ENCODE measurements at regions not wholly inside any gene's neighbourhood (a gene's known extent, or its start where the extent isn't known, plus 50 kb on each side); places are given as distances from the start of the nearest gene placed in this dataset.
"Not testable (repeated sequence)": the region's sequence is repeated elsewhere in the genome, so short reads cannot be mapped to it uniquely, and the experiment has no call there.

DNA sequence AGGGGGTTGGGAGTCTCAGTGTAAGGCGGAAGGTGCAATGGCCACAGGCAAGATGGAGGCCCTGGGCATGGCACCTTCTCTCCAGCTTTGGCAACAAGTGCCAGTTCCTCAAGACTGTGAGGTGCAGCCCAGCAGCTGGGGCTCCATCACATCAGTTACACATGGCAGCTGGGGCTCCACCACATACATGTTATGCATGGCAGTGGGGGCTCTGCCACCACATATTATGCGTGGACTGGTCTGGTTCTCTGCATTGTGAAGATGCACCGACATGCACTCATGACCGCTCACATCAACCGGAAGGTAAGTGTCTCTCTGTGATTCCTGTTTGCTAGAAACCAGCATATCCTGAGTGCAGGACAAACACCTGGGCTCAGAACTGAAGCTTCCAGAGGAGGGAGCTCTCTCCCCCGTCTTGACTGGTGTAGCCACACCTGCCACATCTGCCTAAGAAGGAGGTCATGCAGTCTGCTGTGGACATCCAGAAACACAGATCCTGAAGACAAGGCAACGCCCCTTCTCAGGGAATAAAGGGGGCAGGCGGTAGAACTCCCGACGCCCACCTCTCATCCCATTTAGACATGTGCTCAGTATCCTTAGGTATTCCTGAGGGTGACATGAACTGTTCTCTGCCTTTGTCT, 104.1 kb upstream of the TMPRSS2 start:
- DNase-seq (ENCODE audit: low read depth) = no peak

DNA sequence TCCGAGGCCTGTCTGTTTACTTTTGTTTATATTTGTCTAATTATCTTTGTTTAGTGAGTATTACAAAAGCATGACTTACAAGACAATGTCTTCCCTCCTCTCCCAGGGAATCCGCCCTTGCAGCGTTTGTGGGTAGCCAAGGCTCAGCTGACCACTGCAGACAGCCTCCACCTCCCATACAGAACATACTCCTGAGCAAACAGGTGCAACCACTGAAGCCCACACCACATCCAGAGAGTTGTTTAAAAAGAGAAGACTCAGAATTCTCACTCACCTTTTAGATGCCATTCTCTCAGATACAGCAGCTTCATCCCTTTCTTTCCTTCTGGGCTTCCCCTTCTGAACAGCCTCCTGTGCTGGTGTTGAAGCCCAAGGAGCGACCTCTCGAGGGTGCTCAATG, 103.5 kb upstream of the TMPRSS2 start:
- DNase-seq (ENCODE audit: low read depth) = no peak

DNA sequence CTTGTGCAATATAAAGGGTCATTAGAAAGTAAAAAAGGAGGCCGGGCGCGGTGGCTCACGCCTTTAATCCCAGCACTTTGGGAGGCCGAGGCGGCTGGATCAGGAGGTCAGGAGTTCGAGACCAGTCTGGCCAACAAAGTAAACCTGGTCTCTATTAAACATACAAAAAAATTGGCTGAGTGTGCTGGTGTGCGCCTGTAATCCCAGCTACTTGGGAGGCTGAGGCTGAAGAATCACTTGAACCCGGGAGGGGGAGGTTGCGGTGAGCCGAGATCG, 102.8 kb upstream of the TMPRSS2 start:
- not testable (repeated sequence) for DNase-seq (ENCODE audit: low read depth)

DNA sequence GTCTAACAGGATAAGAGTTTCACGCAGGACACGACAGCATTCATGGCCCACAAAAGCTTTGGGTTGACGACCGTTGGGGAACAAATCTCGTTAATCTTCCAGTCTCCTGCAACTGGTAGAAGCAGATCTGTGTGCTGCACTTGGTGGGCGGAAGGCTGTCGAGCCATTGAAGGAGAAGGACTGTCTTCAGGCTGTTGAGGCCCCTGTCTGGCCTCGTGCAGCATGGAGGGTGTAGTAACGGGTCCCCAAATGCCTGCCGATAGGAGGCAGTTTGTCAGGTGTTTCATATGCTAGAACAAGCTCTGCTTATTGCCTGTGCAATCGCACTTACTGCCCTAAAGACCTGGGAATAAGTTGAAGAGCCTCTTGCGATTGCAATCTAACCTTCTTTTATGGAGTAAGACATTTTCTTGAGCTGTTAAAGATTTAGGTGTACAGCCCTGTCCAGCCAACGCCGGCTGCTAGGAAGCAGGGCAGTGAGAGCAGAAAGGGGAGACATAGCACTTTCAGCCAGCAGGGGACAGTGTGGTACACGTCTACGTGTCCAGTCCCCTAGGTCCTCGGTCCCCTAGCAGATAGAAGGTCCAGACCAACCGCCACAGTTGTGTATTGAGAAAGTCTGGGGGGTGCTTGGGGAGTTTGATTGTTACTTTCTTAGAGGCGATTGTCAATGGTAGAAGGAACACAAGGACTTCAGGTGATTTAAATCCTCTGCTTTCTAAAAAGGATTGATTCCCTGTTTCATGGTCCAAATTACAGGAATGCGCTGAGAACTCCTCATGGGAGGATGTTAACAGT, 102.3 kb upstream of the TMPRSS2 start:
- no peak for DNase-seq (ENCODE audit: low read depth)

DNA sequence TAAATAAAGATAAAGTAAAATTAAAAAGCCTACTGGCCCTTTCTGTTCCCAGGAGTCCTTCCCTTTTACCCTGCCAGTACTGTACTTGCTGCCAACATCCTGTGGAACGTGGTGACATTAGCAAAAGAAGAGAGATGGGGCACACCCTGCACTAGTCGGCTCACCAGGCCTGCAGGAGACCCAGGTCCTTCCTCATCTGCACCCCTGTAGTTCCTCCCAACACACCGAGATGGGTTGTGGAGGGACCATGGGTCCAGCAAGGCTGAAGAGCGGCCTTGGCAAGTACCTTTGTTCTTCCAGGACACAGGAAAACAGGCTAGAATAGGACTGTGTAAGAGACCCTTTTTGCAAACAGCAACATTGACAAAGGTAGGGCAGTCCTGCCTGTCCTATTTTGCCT, 98.7 kb upstream of the TMPRSS2 start:
- DNase-seq (ENCODE audit: low read depth) = no peak

DNA sequence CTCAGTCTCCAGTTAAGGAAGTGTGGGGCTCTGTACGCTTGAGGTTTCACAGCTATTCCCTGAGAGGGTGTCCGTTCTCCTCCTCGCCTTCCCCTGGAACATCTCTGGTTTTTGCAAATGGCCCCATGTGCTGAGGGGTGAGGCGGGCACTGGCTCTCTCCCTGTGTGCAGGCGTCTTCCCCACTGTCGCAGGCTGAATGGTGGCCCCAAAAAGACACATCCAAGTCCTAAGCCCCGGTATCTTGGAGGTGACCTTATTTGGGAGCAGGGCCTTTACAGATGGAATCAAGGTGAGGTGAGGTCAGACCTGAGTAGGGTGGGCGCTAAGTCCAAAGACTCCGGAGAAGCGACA, 98.0 kb upstream of the TMPRSS2 start:
- no peak for DNase-seq (ENCODE audit: low read depth)

DNA sequence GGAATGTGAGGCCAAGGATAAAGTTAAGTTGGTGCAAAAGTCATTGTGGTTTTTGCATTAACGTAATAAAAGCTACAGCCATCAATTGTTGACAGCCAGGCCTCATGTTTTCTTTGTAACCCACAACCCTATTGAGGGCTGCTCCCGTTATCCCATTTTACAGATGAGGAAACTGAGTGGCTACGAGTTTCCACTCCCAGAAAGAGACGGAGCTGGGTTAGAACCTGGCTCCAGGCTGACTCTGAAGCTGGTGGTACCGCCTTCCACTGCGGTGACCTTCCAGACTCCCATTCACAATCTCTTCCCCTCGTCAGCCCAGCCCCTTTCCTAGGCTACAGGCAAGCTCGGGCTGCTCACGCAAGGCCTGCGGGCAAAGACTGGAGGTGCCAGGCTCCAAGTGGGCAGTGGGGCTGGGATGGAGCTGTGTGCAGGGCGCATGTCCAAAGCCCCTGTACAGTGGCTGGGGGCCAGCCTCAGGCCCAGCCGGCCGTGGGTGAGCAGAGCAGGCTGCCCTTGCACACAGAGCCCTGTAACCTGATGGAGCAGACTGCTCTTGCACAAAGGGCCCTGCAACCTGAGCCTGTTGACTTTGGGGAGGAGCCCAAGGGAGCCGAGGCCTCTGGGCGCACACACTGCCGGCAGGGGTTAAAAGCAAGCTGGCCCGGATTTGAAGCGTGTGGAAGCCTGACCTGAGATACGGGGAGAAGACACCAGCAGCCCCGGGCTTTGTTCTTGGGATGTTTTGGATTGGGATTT, 97.4 kb upstream of the TMPRSS2 start:
- no peak for DNase-seq (ENCODE audit: low read depth)

DNA sequence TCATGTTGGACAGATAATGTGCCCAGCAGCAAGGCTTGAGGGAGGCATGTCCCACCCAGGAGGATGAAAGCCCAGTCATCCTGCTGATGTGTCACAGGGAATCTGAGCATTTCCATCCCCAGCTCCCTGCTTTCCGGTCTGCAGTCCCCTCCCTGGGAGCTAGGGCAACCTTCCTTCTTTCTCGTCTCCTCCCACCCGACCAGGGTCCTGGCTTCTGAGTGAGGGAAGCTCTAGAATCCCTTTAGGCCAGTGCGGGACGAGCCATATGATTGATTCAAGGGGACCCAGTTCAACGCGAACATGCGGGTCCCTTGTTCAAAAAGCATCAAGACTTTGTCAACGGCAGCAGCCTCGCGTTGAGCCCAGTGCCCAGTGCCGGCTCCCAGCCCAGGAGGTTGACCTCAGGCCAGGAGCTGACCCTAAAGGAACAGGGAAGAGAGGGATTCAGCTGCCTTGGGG, 96.7 kb upstream of the TMPRSS2 start:
- no peak for DNase-seq (ENCODE audit: low read depth)

DNA sequence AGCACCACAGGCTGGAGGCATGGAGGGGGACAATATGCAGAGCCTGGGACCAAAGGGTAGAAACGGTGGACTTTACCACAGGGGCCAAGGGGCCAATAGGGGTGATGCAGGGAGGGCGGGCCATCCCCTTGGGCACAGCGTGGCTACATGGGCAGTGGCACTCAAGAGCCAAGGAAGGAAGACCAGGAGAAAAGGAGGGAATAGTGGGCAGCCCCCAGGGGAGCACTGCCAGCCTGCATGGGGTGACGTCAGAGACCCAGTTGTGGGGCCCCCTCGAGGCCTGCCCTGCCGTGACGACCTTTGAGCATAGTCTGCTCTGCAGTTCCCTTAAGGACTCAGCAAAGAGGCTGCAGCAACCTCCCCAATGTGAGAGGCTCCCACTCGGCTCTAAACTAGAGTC, 95.5 kb upstream of the TMPRSS2 start:
- DNase-seq (ENCODE audit: low read depth) = no peak

DNA sequence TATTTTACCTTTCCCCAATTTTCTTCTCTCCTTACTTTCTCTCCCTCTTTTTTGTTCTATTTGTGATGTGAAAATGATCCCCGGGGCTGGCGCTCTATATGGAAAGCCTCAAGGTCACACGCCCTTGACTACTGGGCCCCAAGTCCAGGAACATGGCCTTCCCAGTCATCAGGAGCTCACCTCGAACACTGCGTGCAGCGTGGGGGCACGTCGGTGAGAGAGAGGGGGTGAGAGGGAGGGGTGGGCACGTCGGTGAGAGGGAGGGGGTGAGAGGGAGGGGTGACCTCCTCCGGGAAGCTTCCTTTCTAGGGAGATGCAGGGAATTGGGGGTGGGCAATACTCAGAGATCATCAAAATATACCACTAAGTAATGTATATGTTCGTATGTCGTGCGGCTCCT, 94.6 kb upstream of the TMPRSS2 start:
- DNase-seq (ENCODE audit: low read depth) = no peak

DNA sequence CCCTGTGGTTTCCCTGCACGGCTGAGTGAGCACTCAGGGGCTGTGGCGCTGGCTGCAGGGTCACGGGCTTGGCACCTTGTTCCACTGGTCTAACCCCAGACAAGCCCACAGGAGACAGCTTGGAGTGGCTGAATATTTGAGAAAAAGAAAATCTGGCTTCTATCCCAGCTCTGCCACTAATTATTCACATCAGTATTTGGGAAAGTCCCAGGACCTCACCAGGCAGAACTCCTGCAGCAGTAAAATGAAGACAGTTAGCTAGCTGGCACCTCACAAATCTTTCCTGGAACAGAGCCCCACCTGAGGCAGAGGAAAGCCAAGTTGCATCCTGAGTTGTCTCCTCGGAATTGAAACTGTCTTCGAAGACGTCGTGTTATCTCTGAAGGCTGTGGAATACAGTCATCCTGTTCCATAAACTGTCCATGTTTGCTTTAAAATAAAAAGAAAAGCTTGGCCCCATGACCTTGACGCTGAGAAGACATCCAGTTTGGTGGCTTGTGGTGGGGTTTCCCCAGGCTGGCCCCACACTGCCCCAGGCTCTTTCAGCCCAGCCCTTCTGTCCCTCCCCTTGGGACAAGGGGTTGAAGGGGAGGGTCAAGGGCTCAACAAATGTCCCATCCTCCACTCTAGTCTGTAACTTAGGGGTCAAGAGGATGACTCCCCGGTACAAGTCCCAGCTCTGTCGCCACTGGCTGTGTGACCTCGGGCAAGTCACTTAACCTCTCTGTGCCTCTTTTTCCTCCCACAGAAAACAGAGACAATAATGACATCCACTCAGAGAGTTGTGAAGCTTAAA, 93.8 kb upstream of the TMPRSS2 start:
- no peak for DNase-seq (ENCODE audit: low read depth)

DNA sequence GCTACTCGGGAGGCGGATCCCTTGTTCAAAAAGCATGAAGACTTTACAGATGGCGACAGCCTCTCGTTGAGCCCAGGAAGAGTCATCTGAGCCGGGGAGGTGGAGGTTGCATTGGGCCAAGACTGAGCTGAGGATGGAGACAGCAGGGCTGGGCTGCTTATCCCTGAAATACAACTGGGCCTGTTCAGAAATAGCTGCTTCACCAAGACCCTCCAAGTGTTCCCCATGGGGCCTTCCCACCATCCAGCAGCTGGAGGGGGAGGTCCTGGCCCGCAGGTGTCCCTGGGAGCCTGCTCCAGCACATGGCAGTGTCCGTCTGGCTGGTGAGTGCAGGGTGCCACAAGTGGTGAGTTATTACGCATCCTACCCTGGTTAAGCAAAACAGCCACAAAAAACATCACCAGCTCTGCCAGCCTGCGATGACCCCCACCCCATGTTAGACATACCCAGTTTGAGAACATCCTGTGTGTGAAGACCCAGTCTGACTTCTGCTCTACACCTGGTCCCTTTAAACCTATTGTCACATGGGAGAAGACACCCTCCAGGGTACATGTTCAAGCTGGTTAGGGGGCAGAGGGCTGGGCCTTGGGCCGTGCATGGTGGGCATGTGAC, 93.1 kb upstream of the TMPRSS2 start:
- DNase-seq (ENCODE audit: low read depth) = no peak

DNA sequence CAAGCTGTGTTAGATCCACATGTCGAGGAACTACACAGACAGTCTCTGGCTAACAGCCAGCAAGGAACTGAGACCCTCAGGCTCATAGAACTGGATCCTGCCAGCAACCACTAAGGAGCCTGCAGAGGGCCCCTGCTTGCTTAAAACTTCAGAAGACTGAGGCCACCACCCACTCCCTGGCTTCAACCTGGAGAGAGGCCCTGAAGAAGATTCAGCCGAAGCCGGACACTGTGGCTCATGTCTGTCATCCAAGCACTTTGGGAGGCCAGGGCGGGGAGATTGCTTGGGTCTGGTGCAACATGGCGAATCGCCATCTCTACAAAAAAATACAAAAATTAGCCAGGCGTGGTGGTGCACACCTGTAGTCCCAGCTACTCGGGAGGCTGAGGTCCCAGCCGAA, 92.6 kb upstream of the TMPRSS2 start:
- DNase-seq (ENCODE audit: low read depth) = no peak

DNA sequence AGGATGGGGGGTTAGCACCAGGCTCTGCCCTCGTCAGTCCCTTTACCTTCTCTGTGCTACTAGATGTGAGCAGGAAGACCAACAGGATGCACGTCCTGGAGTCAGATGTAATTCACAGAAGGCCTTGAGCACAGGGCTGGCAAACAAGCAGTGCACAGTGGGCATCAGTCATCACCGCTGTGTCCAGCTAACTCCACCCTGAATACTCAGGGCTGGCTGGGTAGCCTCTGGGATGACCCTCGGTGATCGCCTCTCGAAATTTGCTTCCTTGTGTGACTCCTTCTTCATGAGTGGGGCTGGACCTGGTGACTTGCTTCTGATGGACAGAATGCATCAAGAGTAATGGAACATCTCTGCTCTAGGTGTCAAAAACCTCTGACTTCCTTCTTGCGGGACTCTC, 92.2 kb upstream of the TMPRSS2 start:
- no peak for DNase-seq (ENCODE audit: low read depth)

DNA sequence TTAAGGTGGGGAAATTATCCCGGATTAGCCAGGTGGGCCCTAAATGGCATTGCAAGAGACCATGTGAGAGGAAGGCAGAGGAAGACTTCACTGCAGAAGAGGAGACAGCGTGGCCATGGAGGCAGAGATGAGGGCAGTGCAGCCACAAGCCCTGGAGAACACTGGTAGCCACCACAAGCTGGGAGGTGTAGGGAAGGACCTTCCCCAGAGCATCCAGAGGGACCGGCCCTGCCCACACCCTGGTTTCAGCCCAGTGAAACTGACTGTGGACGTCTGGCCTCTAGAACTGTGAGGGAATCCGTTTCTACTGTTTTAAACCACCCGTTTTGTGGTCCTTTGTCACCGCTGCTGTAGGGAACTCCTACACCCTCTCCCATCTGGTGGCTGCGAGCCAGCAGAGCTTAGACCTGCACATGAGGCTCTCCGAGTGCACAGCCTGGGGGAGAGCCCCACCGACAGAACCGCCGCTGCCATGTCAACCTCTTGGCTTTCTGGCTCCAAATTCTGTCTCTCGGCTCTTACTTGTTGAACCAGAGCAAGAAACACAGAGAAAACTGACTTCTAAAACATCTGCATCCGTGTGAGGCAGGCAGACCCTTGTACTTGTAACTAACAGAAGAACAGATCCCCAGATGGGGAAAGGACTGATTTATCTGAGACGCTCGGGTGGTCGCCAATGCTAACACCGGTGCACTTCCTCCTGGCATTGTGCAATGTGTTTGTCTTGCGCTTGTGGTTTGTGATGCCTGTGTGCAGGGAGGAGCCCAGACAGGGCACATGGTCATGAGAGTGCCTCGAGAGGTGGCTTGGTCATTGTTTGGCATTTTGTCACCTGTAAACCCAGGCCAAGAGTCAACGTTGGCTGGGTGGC, 90.8 kb upstream of the TMPRSS2 start:
- no peak for DNase-seq (ENCODE audit: low read depth)

DNA sequence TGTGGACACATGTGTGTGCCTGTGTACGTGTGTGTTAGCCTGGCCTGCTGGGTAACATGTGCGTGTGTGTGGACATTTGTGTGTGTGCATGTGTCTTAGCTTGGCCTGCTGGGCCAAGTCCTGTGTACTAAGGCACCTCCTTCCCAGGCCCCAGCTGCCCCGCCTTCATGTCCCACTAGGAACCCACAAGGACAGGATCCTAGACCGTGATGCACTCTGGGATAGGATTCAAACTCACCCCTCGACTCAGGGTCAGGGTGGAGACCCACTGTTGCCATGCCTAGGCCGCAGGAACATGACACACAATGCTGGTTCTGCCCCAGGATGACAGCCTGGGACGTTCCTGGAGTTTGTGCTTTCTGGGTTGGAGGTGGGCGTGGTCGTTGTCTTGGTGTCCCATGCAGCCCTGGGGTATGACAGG, 89.9 kb upstream of the TMPRSS2 start:
- DNase-seq (ENCODE audit: low read depth) = no peak

DNA sequence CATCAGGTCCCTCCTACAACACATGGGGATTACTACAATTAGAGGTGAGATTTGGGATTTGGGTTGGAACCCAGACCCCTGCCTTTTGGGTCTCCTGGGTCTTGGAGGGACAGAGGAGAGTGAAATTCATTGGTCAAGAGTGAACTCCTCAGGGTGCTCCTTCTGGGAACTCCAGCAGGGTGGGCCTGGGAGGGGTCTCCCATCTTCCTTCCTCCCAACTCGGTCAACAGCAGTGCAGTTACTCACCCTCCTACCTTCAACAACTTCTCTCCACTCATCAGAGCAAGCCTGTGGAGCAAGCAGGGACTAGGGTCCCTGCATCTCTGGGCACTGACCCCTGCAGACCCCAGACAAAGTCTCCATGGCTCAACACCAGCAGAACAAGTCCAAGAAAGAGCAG, 89.3 kb upstream of the TMPRSS2 start:
- DNase-seq (ENCODE audit: low read depth) = no peak

DNA sequence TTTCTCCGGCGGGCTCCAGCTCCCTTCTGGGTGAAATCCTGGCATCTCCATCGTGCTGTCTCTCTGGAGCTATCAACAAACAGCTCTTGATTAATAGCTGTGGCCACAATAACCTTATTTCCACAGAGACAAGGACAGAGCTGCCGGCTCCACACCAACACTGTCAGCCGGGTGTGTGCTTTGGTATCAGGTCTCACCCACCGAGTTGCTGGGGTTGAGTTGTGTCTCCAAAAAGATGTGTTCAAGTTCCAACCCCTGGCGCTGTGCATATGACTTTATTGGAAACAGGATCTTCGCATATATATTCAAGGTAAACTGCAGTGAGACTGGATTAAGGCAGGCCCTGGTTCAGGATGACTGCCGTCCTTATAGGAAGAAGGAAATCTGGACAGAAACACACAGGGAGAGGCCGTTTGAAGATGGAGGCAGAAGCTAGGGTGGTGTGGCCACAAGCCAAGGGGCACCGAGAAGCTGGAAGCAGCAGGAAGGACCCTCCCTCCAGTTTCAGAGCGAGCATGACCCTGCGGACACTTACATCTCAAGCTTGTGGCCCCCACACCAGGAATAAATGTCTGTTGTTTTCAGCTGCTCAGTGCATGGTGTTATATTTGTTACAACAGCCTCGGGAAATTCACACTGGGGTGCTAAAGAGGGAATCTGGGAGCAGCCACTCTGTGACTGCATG, 88.4 kb upstream of the TMPRSS2 start:
- DNase-seq (ENCODE audit: low read depth) = no peak

DNA sequence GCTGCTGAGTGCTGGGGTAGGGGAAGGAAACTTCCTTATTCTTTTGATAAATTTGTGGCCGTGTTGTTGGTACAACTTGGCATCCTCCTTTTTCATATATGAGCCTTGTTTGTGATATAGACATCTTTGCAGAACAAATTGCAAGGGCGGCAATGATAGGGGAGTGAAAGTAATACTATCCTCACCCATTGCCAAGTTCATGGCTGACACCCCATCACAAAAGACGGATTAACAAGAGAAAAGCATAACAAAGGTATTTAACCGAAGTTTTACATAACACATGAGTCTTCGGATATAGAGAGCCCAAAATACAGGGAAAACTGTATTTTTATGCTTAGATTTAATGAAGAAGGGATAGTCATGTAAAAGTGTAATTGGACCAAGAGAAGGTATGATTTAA, 86.3 kb upstream of the TMPRSS2 start:
- no peak for DNase-seq (ENCODE audit: low read depth)

DNA sequence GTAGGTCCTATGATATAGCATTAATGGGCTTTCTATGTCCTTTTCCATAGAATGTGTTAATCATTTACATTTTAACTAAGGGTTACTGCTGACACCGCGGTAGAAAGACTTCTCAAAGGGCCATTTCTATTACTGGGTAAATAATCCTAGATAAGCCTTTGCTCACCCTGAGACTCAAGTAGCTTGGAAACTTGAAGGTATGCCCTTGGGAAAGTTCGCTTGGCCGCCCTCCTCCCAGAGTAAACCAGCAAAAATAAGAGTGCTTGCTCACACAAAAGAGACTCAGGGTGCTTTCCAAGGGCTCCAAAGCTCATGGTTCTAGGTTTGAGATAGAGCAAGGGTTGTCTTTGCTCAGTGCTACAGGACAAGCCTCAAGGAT, 85.8 kb upstream of the TMPRSS2 start:
- DNase-seq (ENCODE audit: low read depth) = no peak

Measured in GM04504 (cell line).